ENCODE measurements at regions not wholly inside any gene's neighbourhood (a gene's known extent, or its start where the extent isn't known, plus 50 kb on each side); places are given as distances from the start of the nearest gene placed in this dataset.

- DNase-seq: no peak
These were observed 951.3 kb upstream of the SEMA6D start for GRCh38 chr15:46766021-46766420.

GRCh38 chr15:46768287-46768686 is 949.0 kb upstream of the SEMA6D start:
- no peak for DNase-seq

- no peak for DNase-seq
These were observed 944.3 kb upstream of the SEMA6D start for GRCh38 chr15:46773016-46773415.

- DNase-seq: no peak
These were observed 938.4 kb upstream of the SEMA6D start for GRCh38 chr15:46778876-46779275.

GRCh38 chr15:46786590-46787285 is 930.6 kb upstream of the SEMA6D start:
- DNase-seq: no peak

- DNase-seq: no peak
These were observed 921.6 kb upstream of the SEMA6D start for GRCh38 chr15:46795685-46796084.

- no peak for DNase-seq
These were observed 908.5 kb upstream of the SEMA6D start for GRCh38 chr15:46808834-46809233.

GRCh38 chr15:46815240-46815639 is 902.1 kb upstream of the SEMA6D start:
- DNase-seq: no peak

- no peak for DNase-seq
These were observed 901.5 kb upstream of the SEMA6D start for GRCh38 chr15:46815765-46816164.

- no peak for DNase-seq
These were observed 868.6 kb upstream of the SEMA6D start for GRCh38 chr15:46848704-46849103.

- DNase-seq: no peak
These were observed 863.7 kb upstream of the SEMA6D start for GRCh38 chr15:46853600-46853999.

- DNase-seq: no peak
These were observed 862.7 kb upstream of the SEMA6D start for GRCh38 chr15:46854564-46854963.

GRCh38 chr15:46855388-46855787 is 861.9 kb upstream of the SEMA6D start:
- no peak for DNase-seq

- DNase-seq: no peak
These were observed 860.3 kb upstream of the SEMA6D start for GRCh38 chr15:46856839-46857502.

- no peak for DNase-seq
These were observed 859.2 kb upstream of the SEMA6D start for GRCh38 chr15:46858150-46858549.

GRCh38 chr15:46861796-46862195 is 855.5 kb upstream of the SEMA6D start:
- DNase-seq: no peak

GRCh38 chr15:46865155-46865554 is 852.1 kb upstream of the SEMA6D start:
- DNase-seq: no peak

GRCh38 chr15:46872286-46872980 is 844.9 kb upstream of the SEMA6D start:
- DNase-seq: no peak

GRCh38 chr15:46872981-46873330 is 844.3 kb upstream of the SEMA6D start:
- no peak for DNase-seq

GRCh38 chr15:46879032-46879770 is 838.1 kb upstream of the SEMA6D start:
- no peak for DNase-seq

- no peak for DNase-seq
These were observed 836.5 kb upstream of the SEMA6D start for GRCh38 chr15:46880791-46881190.

- DNase-seq: no peak
These were observed 824.6 kb upstream of the SEMA6D start for GRCh38 chr15:46892621-46893160.

- no peak for DNase-seq
These were observed 822.7 kb upstream of the SEMA6D start for GRCh38 chr15:46894644-46895043.
